ENCODE measurements at regions not wholly inside any gene's neighbourhood (a gene's known extent, or its start where the extent isn't known, plus 50 kb on each side); places are given as distances from the start of the nearest gene placed in this dataset.

DNA sequence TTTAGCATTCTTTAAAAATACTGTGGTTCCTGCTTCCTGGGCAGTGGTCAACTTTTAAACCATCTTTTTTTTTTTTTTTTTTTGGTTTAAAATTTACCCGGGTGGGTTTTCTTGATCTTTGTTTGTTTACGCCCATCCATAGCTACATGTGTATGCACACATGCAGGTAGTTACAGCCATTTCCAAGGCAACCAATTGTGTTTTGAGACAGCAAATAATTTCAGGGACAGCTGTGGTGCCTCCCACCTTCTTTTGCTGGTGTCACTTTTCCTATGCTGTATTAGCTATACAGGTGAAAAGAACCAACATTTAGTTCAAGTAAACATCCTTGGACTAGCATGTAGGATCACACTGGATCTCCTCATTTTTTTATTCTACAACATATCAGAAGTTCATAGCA is 52.0 kb upstream of the PSMA6 start:
- no peaks in the 10 kb centered on the region for H3K79me2 ChIP-seq (replicated peaks; ENCODE audit: insufficient read depth, low read length)
- no peaks in the 10 kb centered on the region for H3K9me2 ChIP-seq (ENCODE audit: insufficient read depth, low read length)
- H3K9me3 ChIP-seq (ENCODE audit: low read length) = no peaks in the 10 kb centered on the region
- H3K27ac ChIP-seq (ENCODE audit: low read length) = no peak overlapping the region
- H2AFZ ChIP-seq (ENCODE audit: low read depth, low read length) = no peak overlapping the region
- no peaks in the 10 kb centered on the region for H3F3A ChIP-seq (ENCODE audit: insufficient read depth, low read length, poor library complexity, severe bottlenecking)
- no peak overlapping the region for H3K4me3 ChIP-seq (ENCODE audit: low read length)
- H4K20me1 ChIP-seq (ENCODE audit: insufficient read depth) = no peaks in the 10 kb centered on the region
- H3K4me2 ChIP-seq (ENCODE audit: low read length) = no peak overlapping the region
- H3K27me3 ChIP-seq (ENCODE audit: insufficient read depth, low read depth, low read length) = no peaks in the 10 kb centered on the region
- no peaks in the 10 kb centered on the region for H3K36me3 ChIP-seq (ENCODE audit: insufficient read depth, low read length)
- H3K9ac ChIP-seq (ENCODE audit: low read length) = no peak overlapping the region
- no peak for TF ChIP-seq POLR2AphosphoS5 (IDR thresholded peaks at IDR 0.05)
- TF ChIP-seq REST (IDR thresholded peaks at IDR 0.05; ENCODE audit: borderline replicate concordance) = no peak
- no peak for TF ChIP-seq TAF1 (IDR thresholded peaks at IDR 0.05; ENCODE audit: low read depth)
- no peak for TF ChIP-seq CTCF (IDR thresholded peaks at IDR 0.05; ENCODE audit: poor library complexity, severe bottlenecking)
- TF ChIP-seq MXI1 (conservative IDR thresholded peaks at IDR 0.05; ENCODE audit: poor library complexity, severe bottlenecking) = no peak
- no peak for TF ChIP-seq RAD21 (conservative IDR thresholded peaks at IDR 0.05)
- no peak for TF ChIP-seq SMC3 (conservative IDR thresholded peaks at IDR 0.05; ENCODE audit: poor library complexity)
- no peak for TF ChIP-seq EZH2 (IDR thresholded peaks at IDR 0.05; ENCODE audit: borderline replicate concordance, insufficient read depth, low read length, poor library complexity, severe bottlenecking)
- TF ChIP-seq EP300 (conservative IDR thresholded peaks at IDR 0.05; ENCODE audit: poor library complexity, severe bottlenecking) = no peak

Small RNAs in the stretch of these regions (small RNA-seq; reads per million reads assigned to genes)
- gene MRPL57P8 = 0 reads per million in 3 experiments
